IMR-90 (cell line): ENCODE measurements at regions not wholly inside any gene's neighbourhood (a gene's known extent, or its start where the extent isn't known, plus 50 kb on each side); places are given as distances from the start of the nearest gene placed in this dataset.

Experiments used
- ATAC-seq: fragments of 200-7000 bp; cut with Tn5 transposase; 2 replicates; pipeline ENCODE4 v1.9.1; 2020; ENCODE audit warnings: low read depth, mild to moderate bottlenecking, moderate library complexity
- BruUV-seq: library from RNA; stranded (reverse); fragments of 400-500 nt; replicated peaks from 2 replicates; lab custom pipeline; 2021; lab: Mats Ljungman, UMichigan
- CTCF ChIA-PET: fragments of 300-600 bp; formaldehyde crosslinking; extraction: SDS; loops from one replicate; lab custom pipeline; 2021; ENCODE audit warnings: antibody characterized with exemption; lab: Yijun Ruan, JAX
- POLR2A ChIA-PET: fragments of 300-600 bp; sonication (Branson Sonifier 250); formaldehyde crosslinking; loops from one replicate; lab custom pipeline; 2022; ENCODE audit warnings: antibody characterized with exemption; ENCODE audit not compliant: unreplicated experiment; lab: Charles Lee
- DNase-seq: peaks from one replicate; pipeline ENCODE4 v3.0.0; 2013
- H2AFZ ChIP-seq: replicated peaks from 2 replicates; pipeline ENCODE3; 2013; ENCODE audit warnings: low read length, mild to moderate bottlenecking; ENCODE audit not compliant: poor library complexity
- H2AK5ac ChIP-seq: 2 replicates; pipeline ENCODE4 v1.6.1; 2013; ENCODE audit warnings: low read depth, low read length, inconsistent platforms
- H2AK9ac ChIP-seq: replicated peaks from 2 replicates; pipeline ENCODE3; 2013; ENCODE audit warnings: mild to moderate bottlenecking, low read depth, low read length, moderate library complexity; ENCODE audit not compliant: poor library complexity
- H2BK120ac ChIP-seq: 2 replicates; pipeline ENCODE4 v1.6.1; 2013; ENCODE audit warnings: low read depth, low read length, inconsistent platforms
- H2BK15ac ChIP-seq: 3 replicates; pipeline ENCODE4 v1.6.1; 2013; ENCODE audit warnings: low read depth, low read length, inconsistent platforms
- H2BK20ac ChIP-seq: 2 replicates; pipeline ENCODE4 v1.6.1; 2013; ENCODE audit warnings: low read depth, mild to moderate bottlenecking, inconsistent platforms, low read length, moderate library complexity
- H2BK5ac ChIP-seq: 2 replicates; pipeline ENCODE4 v1.6.1; 2013; ENCODE audit warnings: mild to moderate bottlenecking, low read depth, low read length, inconsistent platforms; ENCODE audit not compliant: poor library complexity, severe bottlenecking
- H3K14ac ChIP-seq: replicated peaks from 2 replicates; pipeline ENCODE4 v1.6.1; 2013; ENCODE audit warnings: low read depth, low read length, inconsistent platforms
- H3K18ac ChIP-seq: 2 replicates; pipeline ENCODE4 v1.6.1; 2013; ENCODE audit warnings: low read depth, low read length, control low read depth
- H3K23ac ChIP-seq: 2 replicates; pipeline ENCODE4 v1.6.1; 2013; ENCODE audit warnings: low read depth, low read length, inconsistent platforms
- H3K27ac ChIP-seq: 2 replicates; pipeline ENCODE4 v1.5.1; 2013; ENCODE audit warnings: mild to moderate bottlenecking, control low read depth, low read length; ENCODE audit not compliant: insufficient read depth
- H3K27me3 ChIP-seq: 2 replicates; pipeline ENCODE4 v1.6.1; 2013; ENCODE audit warnings: low read length; ENCODE audit not compliant: control insufficient read depth, insufficient read depth
- H3K36me3 ChIP-seq: 2 replicates; pipeline ENCODE4 v1.6.1; 2013; ENCODE audit warnings: low read length, mixed read lengths; ENCODE audit not compliant: control insufficient read depth, insufficient read depth
- H3K4ac ChIP-seq: 2 replicates; pipeline ENCODE4 v1.6.1; 2013; ENCODE audit warnings: low read depth, low read length, inconsistent platforms
- H3K4me1 ChIP-seq: 2 replicates; pipeline ENCODE4 v1.6.1; 2013; ENCODE audit warnings: low read length, mixed read lengths; ENCODE audit not compliant: control insufficient read depth, insufficient read depth
- H3K4me2 ChIP-seq: 2 replicates; pipeline ENCODE4 v1.6.1; 2013; ENCODE audit warnings: low read depth, mild to moderate bottlenecking, control low read depth, low read length, moderate library complexity
- H3K4me3 ChIP-seq: 2 replicates; pipeline ENCODE4 v1.5.1; 2013; ENCODE audit warnings: low read depth, mild to moderate bottlenecking, control low read depth, low read length, moderate library complexity; ENCODE audit not compliant: insufficient read depth
- H3K56ac ChIP-seq: 2 replicates; pipeline ENCODE4 v1.6.1; 2013; ENCODE audit warnings: low read length, inconsistent platforms; ENCODE audit not compliant: insufficient read depth; ENCODE audit errors: extremely low read depth
- H3K79me1 ChIP-seq, 2 experiments: 2 replicates each; pipeline ENCODE4 v1.6.1; 2013; ENCODE audit warnings: low read length in 2 of 2, inconsistent platforms in 1 of 2, low read depth in 1 of 2
- H3K9ac ChIP-seq: 2 replicates; pipeline ENCODE4 v1.6.1; 2013; ENCODE audit warnings: low read depth, low read length, control low read depth
- H3K9me1 ChIP-seq: 2 replicates; pipeline ENCODE4 v1.6.1; 2013; ENCODE audit warnings: low read length, inconsistent platforms; ENCODE audit not compliant: insufficient read depth
- H3K9me3 ChIP-seq: 2 replicates; pipeline ENCODE4 v1.6.1; 2013; ENCODE audit warnings: low read length; ENCODE audit not compliant: control insufficient read depth, insufficient read depth
- H4K20me1 ChIP-seq: 2 replicates; pipeline ENCODE4 v1.6.1; 2013; ENCODE audit warnings: low read length, inconsistent platforms; ENCODE audit not compliant: insufficient read depth
- H4K5ac ChIP-seq: 2 replicates; pipeline ENCODE4 v1.6.1; 2013; ENCODE audit warnings: mild to moderate bottlenecking, low read depth, low read length, control low read depth
- H4K8ac ChIP-seq, 2 experiments: 2 replicates each; pipeline ENCODE4 v1.6.1; 2013; ENCODE audit warnings: low read depth in 2 of 2, low read length in 2 of 2, control low read depth in 1 of 2, inconsistent platforms in 1 of 2
- H4K91ac ChIP-seq: 2 replicates; pipeline ENCODE4 v1.6.1; 2013; ENCODE audit warnings: low read depth, low read length, inconsistent platforms; ENCODE audit not compliant: insufficient read depth
- BHLHE40 ChIP-seq: fragments of 150-350 bp; IDR thresholded peaks from 2 replicates; pipeline ENCODE4 v1.6.1; 2016; ENCODE audit warnings: mild to moderate bottlenecking, low read depth, low read length
- CEBPB ChIP-seq: IDR thresholded peaks from 2 replicates; pipeline ENCODE4 v1.6.1; 2012; ENCODE audit warnings: low read depth, low read length, improper control_type of control experiment
- CHD1 ChIP-seq: IDR thresholded peaks from 2 replicates; pipeline ENCODE4 v1.6.1; 2012; ENCODE audit warnings: low read depth, low read length, improper control_type of control experiment
- MAZ ChIP-seq: IDR thresholded peaks from 2 replicates; pipeline ENCODE4 v1.6.1; 2012; ENCODE audit warnings: low read depth, mild to moderate bottlenecking, low read length, improper control_type of control experiment, moderate library complexity, borderline replicate concordance
- MXI1 ChIP-seq: IDR thresholded peaks from 2 replicates; pipeline ENCODE4 v1.6.1; 2012; ENCODE audit warnings: low read depth, mild to moderate bottlenecking, low read length, moderate library complexity, borderline replicate concordance
- NFE2L2 ChIP-seq: fragments of 150-350 bp; IDR thresholded peaks from 2 replicates; pipeline ENCODE4 v1.6.1; 2016; ENCODE audit warnings: low read depth, mild to moderate bottlenecking, low read length
- POLR2A ChIP-seq: IDR thresholded peaks from 2 replicates; pipeline ENCODE4 v1.6.1; 2012; ENCODE audit warnings: mild to moderate bottlenecking, low read depth, low read length
- SMC3 ChIP-seq: fragments of 150-350 bp; IDR thresholded peaks from 2 replicates; pipeline ENCODE4 v1.6.1; 2016; ENCODE audit warnings: low read depth, mild to moderate bottlenecking, antibody characterized with exemption, low read length, moderate library complexity
- WGBS, 2 experiments: methylation state at CpG; one replicate each; pipeline versions ENCODE4 v1.1.5 to v1.1.7; 2013; ENCODE audit warnings: missing lambda C conversion rate in 2 of 2; ENCODE audit not compliant: insufficient read length in 1 of 2; ENCODE audit errors: extremely low coverage in 2 of 2; 5-methylcytosine and 5-hydroxymethylcytosine counted together
- dilution Hi-C: fragments of 300-500 bp; cut with HindIII; formaldehyde crosslinking; loops from one replicate; pipeline ENCODE4 v1.14.3; 2018; ENCODE audit warnings: low sequenced_read_pairs; ENCODE audit not compliant: unreplicated experiment
- in situ Hi-C: fragments of 300-500 bp; cut with MboI; formaldehyde crosslinking; loops from 3 replicates; pipeline ENCODE4 v1.14.3; 2019; ENCODE audit warnings: low sequenced_read_pairs, inconsistent platforms, mixed read lengths
- intact Hi-C: fragments of 100-400 bp; cut with micrococcal nuclease; formaldehyde crosslinking; loops from 2 replicates; pipeline ENCODE4 v1.10.0; 2022
- TF ChIP-seq, protein P1 (sequence below): fragments of 150-350 bp; IDR thresholded peaks from 2 replicates; pipeline ENCODE4 v1.6.1; 2016; ENCODE audit warnings: low read depth, mild to moderate bottlenecking, low read length, moderate library complexity, borderline replicate concordance
- TF ChIP-seq, protein P2 (sequence below): fragments of 150-350 bp; IDR thresholded peaks from 2 replicates; pipeline ENCODE4 v1.6.1; 2017; ENCODE audit warnings: mild to moderate bottlenecking, antibody characterized with exemption, low read length, low read depth
- TF ChIP-seq, protein P3 (sequence below): conservative IDR thresholded peaks from 2 replicates; pipeline ENCODE4 v1.5.1; 2012; ENCODE audit warnings: mild to moderate bottlenecking, low read depth, low read length, improper control_type of control experiment

DNA sequence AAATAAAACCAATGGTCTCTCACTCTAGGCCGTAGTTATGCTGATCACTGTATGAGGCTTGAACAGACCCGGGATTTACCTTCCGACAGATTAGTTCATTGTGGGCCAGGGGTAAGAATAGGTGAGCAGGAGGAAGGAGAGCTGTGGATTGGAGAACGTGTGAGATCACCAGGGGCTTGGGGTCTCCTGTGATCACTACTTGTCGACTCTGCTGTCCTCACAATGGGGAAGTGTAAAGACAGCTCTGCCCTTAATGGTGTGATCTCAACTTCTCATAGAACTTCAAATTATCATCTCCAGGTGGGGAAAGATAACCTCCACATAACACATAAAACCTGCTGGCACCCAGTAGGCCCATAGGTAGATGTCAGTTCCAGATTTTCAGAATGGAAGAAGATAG lies 56.2 kb upstream of the RPS6KA3 start:
- ATAC-seq (no peak), DNase-seq (no peak)
- H4K20me1 ChIP-seq = no peaks in the 10 kb centered on the region
- in situ Hi-C loops = no loop called here
- intact Hi-C loops = no loop called here
- H3K9me1 ChIP-seq = no peaks in the 10 kb centered on the region
- no TSS peak for BruUV-seq
- H3K56ac ChIP-seq = no peak overlapping the region
- H2AK5ac ChIP-seq = no peak overlapping the region
- no peak overlapping the region for H4K5ac ChIP-seq
- H4K8ac ChIP-seq = no peak overlapping the region
- H2AK9ac ChIP-seq = no peak overlapping the region
- H2AFZ ChIP-seq = no peak overlapping the region
- H3K4me1 ChIP-seq = no peaks in the 10 kb centered on the region
- no peak overlapping the region for H3K4me2 ChIP-seq
- no peaks in the 10 kb centered on the region for H3K36me3 ChIP-seq
- H3K79me1 ChIP-seq = no peaks in the 10 kb centered on the region
- TF ChIP-seq POLR2A (no peak), MAZ (no peak), CEBPB (no peak), NFE2L2 (no peak), MXI1 (no peak), SMC3 (no peak), CHD1 (no peak), BHLHE40 (no peak)
- TF ChIP-seq, protein P1, sequence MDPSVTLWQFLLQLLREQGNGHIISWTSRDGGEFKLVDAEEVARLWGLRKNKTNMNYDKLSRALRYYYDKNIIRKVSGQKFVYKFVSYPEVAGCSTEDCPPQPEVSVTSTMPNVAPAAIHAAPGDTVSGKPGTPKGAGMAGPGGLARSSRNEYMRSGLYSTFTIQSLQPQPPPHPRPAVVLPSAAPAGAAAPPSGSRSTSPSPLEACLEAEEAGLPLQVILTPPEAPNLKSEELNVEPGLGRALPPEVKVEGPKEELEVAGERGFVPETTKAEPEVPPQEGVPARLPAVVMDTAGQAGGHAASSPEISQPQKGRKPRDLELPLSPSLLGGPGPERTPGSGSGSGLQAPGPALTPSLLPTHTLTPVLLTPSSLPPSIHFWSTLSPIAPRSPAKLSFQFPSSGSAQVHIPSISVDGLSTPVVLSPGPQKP = no peak
- TF ChIP-seq, protein P2, sequence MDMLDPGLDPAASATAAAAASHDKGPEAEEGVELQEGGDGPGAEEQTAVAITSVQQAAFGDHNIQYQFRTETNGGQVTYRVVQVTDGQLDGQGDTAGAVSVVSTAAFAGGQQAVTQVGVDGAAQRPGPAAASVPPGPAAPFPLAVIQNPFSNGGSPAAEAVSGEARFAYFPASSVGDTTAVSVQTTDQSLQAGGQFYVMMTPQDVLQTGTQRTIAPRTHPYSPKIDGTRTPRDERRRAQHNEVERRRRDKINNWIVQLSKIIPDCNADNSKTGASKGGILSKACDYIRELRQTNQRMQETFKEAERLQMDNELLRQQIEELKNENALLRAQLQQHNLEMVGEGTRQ = no peak
- TF ChIP-seq, protein P3, sequence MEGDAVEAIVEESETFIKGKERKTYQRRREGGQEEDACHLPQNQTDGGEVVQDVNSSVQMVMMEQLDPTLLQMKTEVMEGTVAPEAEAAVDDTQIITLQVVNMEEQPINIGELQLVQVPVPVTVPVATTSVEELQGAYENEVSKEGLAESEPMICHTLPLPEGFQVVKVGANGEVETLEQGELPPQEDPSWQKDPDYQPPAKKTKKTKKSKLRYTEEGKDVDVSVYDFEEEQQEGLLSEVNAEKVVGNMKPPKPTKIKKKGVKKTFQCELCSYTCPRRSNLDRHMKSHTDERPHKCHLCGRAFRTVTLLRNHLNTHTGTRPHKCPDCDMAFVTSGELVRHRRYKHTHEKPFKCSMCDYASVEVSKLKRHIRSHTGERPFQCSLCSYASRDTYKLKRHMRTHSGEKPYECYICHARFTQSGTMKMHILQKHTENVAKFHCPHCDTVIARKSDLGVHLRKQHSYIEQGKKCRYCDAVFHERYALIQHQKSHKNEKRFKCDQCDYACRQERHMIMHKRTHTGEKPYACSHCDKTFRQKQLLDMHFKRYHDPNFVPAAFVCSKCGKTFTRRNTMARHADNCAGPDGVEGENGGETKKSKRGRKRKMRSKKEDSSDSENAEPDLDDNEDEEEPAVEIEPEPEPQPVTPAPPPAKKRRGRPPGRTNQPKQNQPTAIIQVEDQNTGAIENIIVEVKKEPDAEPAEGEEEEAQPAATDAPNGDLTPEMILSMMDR = no peak
- ChIA-PET POLR2A (no interaction called here), CTCF (no interaction called here)
- H3K4me3 ChIP-seq = no peak overlapping the region
- peaks cover 13% of the 10 kb centered on the region for H3K27me3 ChIP-seq
- dilution Hi-C loops = no loop called here
- WGBS, 2 experiments = no CpG with 5 or more reads among the region's 5 CpGs
- no peak overlapping the region for H2BK120ac ChIP-seq
- H2BK15ac ChIP-seq = no peak overlapping the region
- no peak overlapping the region for H3K23ac ChIP-seq
- no peak overlapping the region for H3K27ac ChIP-seq
- no peak overlapping the region for H2BK5ac ChIP-seq
- H3K14ac ChIP-seq = no peak overlapping the region
- no peak overlapping the region for H2BK20ac ChIP-seq
- H3K9ac ChIP-seq = no peak overlapping the region
- no peak overlapping the region for H3K18ac ChIP-seq
- no peak overlapping the region for H3K4ac ChIP-seq
- H4K91ac ChIP-seq = no peak overlapping the region
- no peaks in the 10 kb centered on the region for H3K9me3 ChIP-seq
